ENCODE measurements at regions not wholly inside any gene's neighbourhood (a gene's known extent, or its start where the extent isn't known, plus 50 kb on each side); places are given as distances from the start of the nearest gene placed in this dataset.
"Not testable (repeated sequence)": the region's sequence is repeated elsewhere in the genome, so short reads cannot be mapped to it uniquely, and the experiment has no call there.

DNA sequence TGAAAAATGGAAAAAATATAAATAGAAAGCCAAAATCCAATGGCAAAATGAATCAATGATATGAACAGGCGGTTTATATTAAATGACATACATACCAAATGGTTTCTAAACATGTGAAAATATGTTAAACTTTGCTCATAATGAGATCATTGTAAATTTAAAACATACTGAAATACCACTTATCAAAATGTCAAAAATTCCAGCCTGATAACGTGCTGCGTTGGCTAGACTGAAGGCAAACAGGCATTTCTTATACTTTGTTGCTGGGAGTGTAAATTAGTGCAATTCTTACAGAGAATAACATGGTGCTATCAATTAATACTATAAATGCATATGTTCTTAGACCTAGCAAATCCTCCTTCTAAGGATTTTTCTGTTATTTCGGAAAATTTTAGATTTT lies 225.8 kb upstream of the FAM3C start:
- no peak for DNase-seq (ENCODE audit: low read depth)

DNA sequence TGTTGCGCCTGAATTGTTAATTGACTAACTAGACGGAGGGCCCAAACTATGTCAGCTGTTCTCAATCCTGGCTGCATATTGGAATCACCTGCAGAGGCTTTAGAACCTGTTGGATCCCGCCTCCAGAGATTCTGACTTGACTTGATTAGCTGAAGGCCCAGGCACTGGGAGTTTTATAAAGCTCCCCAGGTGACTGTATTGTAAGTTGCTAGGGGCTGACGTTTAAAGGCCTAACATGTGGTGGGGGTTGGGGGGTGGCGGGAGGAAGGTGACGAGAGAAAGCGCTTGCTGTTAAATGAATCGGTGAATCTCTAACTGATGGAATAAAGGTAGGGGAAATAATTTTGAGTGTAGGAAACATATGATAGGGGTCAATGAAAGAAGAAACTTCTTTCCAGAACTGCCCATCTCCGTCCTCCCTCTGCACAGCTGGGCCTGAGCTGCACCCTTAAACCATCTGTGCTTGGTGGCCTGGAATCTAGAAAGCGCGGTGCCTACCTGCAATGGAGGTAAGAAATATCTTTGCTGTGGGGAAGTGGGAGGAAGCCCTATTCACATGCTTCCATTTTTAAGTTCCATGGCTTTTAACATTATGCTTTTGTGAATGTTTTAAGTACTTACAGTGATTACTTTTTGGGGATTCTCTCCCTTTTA lies 225.0 kb upstream of the FAM3C start:
- no peak for DNase-seq (ENCODE audit: low read depth)

- DNase-seq (ENCODE audit: low read depth), result no peak
Observed at GRCh38 chr7:121620206-121620605, 224.1 kb upstream of the FAM3C start.

DNA sequence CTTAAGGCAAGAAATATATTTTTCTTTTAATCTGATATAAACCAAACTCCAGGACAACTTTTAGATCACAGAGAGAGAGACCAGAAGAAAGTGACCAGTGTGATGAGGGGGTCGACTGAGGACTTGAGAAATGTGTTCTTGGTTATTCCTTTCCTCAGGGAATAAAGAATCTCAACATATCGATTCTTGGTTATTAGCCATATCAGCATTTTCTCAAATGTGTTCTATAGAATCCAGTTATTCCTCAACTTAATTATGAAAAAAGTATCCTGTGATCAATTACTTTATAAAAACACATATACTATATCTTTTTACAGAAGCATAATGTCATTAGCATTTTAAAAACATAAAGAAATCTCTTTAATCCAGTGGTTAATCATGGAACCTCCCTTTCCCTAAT lies 222.1 kb upstream of the FAM3C start:
- no peak for DNase-seq (ENCODE audit: low read depth)

DNA sequence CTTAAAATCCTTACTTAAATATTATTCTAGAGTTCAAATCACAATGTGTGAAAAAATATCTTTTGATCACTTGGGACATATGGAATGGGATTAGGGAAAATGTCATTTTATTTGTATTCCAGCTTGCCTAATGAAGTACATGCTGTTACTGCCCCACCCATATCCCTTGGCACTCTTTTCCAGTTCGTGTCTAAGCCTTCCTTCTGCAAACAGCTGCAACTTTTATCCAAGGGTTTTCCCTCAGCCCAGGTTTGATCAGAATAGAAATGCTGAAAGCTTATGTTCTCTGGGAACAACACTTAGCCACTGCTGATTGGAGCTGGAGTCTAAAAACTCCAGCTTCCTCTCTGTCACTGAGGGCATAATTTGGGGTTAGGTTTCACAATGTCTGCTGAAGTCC lies 214.1 kb upstream of the FAM3C start:
- peak; percentile 91 for DNase-seq (ENCODE audit: low read depth)

- DNase-seq (ENCODE audit: low read depth), result no peak
Observed at GRCh38 chr7:121609208-121609607, 213.1 kb upstream of the FAM3C start.

DNA sequence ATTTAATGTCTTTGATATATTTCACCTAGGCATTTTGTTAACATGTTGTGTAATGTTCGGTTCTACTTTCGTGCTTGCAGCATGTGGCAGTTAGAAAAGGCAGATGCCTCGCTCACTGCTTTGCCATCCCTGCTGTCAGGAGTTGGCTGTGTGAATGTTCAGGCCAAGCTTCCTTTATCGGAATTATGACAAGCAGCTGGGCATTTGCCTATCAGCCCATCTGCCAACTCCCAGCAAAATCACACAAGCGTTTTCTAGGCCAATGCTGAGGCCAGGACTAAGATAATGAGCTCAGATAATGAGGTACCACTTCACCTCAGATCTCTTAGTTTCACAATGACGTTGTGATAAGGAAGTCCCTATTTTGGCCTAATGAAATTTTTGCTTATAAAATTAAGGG lies 212.7 kb upstream of the FAM3C start:
- peak; percentile 63 for DNase-seq (ENCODE audit: low read depth)

DNA sequence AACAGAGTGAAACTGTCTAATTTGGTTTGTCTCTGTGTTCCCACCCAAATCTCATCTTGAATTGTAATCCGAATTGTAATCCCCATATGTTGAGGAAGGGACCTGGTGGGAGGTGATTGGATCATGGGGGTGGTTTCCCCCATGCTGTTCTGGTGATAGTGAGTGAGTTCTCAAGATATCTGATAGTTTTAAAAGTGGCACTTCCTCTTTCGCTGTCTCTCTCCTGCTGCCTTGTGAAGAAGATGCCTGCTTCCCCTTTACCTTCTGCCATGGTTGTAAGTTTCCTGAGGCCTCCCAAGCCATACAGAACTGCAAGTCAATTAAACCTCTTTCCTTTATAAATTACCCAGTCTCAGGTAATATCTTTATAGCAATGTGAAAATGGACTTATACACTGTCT lies 212.1 kb upstream of the FAM3C start:
- DNase-seq (ENCODE audit: low read depth), result not testable (repeated sequence)

- DNase-seq (ENCODE audit: low read depth), result peak; percentile 22
Observed at GRCh38 chr7:121605317-121605680, 209.2 kb upstream of the FAM3C start.

DNA sequence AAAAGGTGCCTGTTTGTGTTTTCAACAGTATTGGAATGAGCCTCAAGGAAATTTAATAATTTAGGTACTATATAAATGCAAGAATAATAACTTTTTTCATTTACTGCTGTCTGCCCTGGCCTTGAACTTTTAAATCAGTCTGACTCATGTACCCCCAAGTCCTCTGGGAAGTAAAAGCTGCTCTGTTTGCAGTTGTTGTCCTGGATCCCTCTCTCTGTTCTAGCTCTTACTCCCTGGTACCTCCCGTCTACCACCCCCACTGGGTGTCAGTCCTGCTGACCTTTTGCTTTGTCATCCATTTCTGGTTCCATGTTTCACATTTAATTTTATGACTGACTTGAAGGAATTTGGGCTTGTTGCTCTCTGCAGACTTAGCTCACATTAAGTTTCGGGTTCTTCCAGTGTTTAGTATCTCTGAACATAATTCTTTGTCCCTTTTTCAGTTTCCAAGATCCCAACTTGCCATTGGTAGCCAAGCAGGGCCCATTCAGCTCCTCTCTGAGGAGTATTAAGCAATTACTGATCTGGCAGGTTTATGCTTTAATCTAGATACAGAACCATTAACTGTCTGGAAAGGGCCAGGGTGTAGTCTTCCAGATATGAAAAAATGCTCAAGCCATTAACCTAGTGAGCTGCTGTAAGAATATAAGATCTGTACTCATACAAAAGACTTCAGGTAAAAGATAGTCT lies 208.7 kb upstream of the FAM3C start:
- DNase-seq (ENCODE audit: low read depth), result peak; percentile 55

DNA sequence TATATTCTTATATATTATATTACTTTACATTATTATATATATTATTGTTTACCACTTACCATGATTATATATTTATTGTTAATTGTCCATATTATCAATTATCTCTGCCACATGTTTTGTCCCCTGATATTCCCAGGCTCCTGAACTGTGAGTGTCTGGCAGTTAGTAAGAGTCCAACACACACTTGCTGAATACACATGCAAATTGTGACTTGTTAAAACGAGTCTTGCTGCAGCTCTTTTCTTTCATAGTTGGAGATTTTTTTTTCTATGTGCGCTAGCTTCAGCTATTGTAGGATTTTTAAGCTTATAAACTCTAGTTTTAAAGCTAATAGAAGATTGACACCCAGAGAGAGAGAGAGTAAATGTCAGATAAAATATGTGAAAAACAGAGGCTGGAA lies 207.8 kb upstream of the FAM3C start:
- DNase-seq (ENCODE audit: low read depth), result no peak

DNA sequence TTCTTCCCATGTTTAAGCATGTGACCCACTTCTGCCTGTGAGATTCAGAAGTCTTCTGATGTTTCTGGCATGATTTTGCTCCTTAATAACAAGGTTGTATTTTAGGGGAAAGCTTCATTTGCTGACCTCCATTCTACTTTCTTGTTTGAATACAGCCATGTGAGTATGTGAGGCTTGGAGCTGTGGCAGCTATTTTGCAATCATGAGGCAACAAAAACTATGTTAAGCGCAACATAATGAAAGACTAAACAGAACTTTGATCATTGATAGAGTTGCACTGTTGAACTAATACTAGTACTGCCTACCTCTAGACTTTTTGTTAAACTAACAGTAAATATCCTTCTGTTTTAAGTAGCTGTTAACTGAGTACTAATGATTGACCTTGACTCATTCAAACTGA lies 203.8 kb upstream of the FAM3C start:
- DNase-seq (ENCODE audit: low read depth), result no peak

DNA sequence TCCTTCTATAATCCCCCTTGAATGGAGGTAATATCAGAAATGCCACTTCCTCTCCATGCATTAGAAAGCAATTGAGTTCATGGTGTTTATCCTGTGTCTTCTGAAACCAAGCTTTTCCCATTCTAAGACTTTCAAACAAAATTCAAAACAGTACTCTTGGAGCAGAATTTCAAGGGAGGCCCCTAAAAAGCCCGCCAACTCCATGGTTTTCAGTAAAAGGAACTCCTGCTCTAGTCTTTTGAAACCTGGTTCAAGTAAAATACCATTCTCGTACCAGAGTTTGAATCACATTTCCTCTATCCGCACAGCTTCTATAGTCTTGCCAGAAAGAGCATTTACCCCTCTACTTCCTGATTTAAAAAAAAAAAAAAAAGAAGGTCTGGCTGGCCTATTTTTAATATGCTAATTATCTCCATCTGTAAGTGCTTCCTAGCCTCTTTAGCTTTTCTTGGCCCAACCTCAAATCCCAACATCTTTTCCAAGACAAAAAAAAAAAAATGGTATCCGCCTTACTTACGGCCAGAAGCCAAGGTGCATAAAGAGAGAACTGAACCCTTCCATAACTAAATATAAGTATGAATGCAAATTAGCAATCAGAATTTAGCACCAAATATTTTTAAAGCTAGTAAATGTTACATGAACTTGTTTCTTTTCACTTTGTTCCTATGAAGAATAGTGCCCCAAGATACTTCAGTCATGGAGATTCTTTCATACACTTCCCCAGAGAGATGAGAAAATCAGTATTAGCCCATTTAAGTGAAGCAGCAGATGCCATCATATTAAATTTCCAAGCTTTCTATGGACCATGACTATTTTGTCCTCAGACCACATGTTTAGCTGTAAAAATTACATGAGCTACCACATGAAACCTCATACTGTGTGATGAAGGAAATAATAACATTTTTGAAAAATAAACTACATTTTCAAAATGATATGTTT lies 199.9 kb upstream of the FAM3C start:
- no peak for DNase-seq (ENCODE audit: low read depth)

DNA sequence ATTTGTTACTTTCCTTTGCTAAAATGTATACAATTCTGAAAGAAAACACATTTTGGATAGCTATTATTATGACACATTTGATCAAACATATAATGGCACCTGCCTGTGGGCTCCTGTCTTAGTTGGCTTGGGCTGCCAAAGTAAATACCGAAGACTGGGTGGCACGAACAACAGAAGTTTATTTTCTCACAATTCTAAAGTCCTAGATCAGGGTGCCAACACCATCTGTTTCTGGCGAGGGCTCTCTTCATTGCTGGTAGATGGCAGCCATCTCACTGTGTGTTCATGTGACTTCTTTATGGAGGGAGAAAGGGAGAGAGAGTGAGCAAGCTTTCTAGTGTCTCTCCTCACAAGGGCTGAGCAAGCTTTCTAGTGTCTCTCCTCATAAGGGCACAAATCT lies 195.8 kb upstream of the FAM3C start:
- DNase-seq (ENCODE audit: low read depth), result no peak

DNA sequence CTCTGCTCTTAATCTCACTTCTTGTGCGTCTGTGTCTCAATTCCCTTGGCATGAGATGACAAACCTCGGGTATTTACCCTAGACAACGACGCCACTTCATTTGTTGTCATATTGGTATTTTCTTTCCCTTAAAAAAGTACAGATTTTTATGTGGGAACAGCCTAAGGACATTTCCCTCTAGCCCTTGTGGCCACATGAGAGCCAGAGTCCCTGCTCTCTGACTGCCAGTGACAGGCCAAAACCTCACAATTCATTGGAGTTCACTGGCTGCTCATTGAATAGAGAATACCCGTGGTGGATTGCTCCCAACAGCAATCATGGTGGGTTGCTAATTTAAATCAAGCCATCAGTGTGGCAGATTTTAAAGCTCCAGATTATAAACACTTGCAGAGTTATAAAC lies 191.3 kb upstream of the FAM3C start:
- no peak for DNase-seq (ENCODE audit: low read depth)

DNA sequence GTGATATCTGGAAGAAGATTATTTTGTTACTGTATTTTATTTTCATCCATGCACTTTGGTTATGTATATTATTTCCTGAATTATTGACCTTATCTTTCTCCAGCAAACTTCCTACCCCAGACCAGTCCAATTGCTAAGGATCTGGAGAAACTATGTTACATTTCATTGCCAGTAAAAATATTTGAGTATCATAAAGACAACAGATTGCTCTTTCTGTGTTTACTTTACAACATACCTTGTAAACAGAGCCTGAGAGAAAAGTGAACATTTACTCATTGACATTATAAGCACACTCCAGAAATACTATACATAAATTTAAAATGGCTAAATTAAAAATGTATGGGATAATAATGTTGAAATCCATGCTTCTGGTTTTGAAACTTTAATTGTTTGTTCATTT lies 186.2 kb upstream of the FAM3C start:
- no peak for DNase-seq (ENCODE audit: low read depth)

- DNase-seq (ENCODE audit: low read depth), result no peak
Observed at GRCh38 chr7:121579639-121580038, 183.5 kb upstream of the FAM3C start.

- DNase-seq (ENCODE audit: low read depth), result no peak
Observed at GRCh38 chr7:121578669-121579068, 182.6 kb upstream of the FAM3C start.

DNA sequence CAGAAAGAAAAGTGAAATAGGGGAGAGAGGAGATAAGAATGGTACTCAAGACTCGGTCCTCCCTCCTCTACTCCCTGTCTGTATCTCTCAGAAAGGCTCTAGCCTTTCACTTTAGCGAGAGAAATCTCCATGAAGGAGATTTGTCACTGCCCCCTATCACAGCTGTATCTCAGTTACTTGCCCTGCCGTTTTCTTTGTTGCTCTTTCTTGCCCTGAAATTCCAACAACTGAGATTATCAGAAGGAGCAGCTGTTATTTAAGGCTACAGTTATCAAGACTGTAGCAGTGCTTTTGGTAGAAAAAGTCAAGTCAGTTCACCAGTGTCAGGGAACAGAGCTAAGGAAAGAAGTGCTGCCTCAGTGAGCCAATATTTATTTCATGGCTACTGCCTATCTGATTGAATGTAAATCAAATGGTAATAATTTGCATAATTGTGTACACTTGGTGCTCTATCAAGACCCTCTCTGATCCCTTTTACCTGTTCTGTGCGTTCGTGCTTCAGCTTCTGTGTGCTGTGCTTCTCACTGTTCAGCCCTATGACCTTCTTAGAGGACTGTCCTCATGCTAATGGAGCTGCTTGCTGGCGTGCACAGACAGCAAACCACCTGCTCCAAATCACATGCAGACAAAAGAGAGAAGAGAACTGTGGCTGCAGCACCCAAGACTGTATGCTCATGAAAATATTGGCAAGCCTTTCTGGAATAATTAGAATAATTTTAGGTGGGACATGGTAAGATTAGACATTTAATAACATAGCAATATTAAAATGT lies 180.2 kb upstream of the FAM3C start:
- peak; percentile 34 for DNase-seq (ENCODE audit: low read depth)

DNA sequence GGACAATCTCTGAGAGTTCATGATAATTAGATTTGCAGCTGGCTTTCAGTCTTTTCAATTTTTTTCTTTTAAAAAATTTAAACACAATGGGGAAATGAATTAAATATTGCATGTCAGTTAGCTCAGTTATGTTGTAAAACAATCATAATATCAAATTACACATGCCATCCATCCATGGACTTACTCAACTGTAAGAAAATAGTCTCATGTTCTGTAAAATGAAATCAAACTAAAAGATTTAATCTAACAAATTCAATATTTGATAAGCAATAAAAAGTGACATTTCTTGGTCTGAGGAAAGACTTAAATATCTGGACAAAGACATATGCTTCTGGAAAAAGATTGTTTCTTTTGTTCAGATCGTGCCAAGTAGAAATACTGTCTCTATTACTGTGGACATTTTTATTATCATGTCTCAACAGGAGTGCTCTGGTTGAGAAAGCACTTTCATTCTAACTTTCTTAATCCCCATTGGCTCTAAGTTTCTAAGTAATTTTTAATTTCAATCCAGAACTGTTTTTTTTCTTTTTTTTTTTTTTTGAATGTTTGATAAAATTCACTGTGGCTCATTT lies 179.2 kb upstream of the FAM3C start:
- peak; percentile 16 for DNase-seq (ENCODE audit: low read depth)

DNA sequence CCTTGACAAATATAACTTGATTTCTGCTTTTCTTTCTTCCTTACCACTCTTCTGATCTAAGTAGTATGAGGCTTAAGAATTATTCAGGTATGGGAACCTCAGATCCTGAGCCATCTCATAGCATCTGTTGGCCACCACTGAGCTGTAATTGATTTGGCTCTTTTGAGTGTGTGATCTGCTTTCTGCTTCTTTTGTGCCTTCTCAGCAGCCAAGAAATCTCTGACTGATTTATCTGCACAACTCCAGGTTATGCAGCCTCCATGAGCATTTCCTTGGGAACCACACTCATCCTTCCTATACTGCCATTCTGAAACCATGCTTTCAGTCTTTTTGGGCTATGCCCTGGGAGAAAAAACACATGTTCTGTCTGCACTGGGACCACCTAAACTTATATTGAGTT lies 178.0 kb upstream of the FAM3C start:
- no peak for DNase-seq (ENCODE audit: low read depth)
